ENCODE measurements at regions not wholly inside any gene's neighbourhood (a gene's known extent, or its start where the extent isn't known, plus 50 kb on each side); places are given as distances from the start of the nearest gene placed in this dataset.
"Not testable (repeated sequence)": the region's sequence is repeated elsewhere in the genome, so short reads cannot be mapped to it uniquely, and the experiment has no call there.

DNA sequence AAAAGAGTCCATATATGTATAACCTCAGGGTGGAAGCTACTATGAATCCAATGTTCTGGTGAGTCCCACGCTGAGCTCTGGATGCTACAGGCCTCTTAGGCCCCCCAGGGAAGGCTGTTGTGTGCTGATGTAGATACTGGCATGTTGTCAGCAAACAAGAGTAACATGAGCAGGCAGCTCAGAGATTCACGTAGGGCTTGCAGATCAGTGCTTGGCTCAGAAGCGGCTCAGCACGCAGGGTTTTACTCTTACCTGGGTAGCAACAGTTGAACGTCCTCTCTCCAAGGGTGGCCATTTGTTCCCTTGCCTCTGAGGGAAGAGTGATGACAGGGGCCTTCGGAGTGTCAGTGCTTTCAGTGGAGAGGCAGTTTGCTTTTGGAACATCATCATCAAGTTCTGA is 93.4 kb downstream of the ZFP64 start:
- DNase-seq (ENCODE audit: low read depth), result no peak

DNA sequence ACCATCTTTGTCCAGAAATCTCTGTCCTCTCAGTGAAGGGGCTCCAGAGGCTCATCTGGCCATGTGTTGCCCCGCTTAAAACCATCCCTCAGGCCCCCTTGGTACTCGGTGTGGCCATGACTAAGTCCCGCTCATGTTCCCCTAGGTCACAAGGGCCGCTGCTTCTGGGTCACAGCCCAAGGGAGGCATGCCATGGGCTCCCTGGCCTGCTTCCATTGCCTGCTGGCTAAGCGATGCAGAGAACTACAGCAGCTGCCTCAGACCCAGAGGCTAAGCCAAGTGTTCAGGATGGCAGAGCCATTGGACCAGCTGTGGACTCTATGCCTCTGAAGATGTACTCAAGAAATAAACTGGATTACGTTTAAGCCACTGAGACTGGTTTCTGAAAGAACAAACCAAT is 95.5 kb downstream of the ZFP64 start:
- DNase-seq (ENCODE audit: low read depth), result no peak

DNA sequence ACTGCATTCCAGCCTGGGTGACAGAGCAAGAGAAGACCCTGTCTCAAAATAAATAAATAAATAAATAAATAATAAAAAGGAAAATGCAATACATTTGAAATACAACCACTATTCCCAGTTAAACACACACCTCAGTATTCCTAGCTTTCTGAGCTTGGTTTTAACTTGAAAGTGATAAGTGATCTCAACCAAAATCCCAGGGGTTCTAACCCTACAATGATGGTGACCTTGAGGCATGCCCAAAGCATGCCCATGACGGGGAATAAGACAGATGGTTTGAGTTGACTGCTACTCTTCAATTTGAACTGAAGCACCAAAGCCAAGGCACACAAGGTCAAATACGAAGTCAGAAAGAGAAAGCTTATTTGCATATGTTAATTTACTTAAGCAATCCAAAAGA is 96.9 kb downstream of the ZFP64 start:
- no peak for DNase-seq (ENCODE audit: low read depth)

DNA sequence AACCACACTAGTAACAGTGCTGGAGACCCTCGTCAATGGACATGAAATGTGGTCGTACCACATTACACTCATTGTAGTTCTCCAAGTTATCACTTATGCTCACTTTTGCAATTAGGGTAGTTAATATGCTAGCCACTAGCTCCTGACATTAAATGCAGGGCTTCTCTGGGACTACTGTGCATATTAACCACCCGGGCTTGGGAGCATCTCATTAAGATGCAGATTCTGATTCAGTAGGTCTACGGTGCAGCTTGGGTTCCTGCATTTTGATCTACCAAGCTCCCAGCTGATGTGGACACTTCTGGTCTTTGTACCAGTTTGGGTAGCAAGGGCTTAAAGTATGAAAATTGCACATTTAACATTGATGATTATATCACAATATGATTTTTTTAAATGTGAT is 98.0 kb downstream of the ZFP64 start:
- DNase-seq (ENCODE audit: low read depth), result no peak

DNA sequence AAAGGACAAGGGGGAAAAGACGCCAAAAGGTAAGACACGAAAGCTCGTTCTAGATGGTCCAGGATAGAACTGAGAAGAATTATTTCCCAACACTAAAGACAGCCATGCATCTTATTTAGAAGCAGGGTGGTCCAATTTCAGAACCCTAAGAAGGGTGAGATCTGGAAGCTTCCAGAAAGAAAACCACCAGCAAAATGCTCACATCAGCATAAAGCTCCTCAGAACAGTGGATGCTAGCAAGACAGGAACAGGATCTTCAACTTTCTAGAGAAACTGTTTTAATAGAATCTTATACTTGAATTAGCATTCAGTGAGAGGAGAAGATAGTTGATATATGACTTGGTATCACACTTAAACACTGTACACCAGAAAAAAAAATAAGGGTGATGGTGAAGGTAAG is 101.5 kb downstream of the ZFP64 start:
- DNase-seq (ENCODE audit: low read depth), result no peak

DNA sequence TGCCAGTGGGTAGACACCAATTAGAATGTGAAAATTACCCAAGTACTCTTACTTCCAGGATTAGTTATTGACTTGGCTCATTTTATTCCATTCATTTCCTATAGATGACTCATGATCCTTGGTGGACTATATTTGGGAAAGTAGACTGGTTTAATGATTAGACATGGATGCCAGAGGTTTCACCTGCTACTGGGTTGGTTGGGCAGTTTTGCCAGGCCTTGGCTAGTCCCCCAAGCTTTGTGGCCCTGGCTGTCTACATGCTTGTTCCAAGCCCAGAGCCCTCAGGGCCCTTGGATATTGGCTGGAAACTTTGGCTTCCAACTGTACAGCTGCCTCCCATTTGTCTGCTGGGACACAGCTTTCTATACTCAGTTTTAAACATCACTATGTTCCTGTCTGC is 104.1 kb downstream of the ZFP64 start:
- DNase-seq (ENCODE audit: low read depth), result no peak

DNA sequence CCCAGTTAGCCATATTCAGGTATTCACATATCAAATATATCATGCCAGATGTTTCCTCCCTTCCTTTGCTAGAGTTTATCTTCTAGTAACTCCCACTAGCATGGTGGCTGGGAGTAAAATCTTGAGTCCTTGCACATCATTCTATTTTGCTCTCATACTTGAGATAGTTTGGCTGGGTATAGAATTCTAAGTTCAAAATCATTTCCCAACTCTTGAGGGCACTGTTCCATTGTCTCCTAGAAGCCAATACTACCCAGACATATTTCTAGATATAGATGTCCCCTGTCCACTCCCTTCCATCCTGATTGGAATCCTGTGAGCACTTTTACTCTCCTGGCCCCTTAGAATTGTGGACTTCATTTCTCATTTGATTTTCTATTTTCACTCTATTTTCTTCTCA is 104.7 kb downstream of the ZFP64 start:
- no peak for DNase-seq (ENCODE audit: low read depth)

DNA sequence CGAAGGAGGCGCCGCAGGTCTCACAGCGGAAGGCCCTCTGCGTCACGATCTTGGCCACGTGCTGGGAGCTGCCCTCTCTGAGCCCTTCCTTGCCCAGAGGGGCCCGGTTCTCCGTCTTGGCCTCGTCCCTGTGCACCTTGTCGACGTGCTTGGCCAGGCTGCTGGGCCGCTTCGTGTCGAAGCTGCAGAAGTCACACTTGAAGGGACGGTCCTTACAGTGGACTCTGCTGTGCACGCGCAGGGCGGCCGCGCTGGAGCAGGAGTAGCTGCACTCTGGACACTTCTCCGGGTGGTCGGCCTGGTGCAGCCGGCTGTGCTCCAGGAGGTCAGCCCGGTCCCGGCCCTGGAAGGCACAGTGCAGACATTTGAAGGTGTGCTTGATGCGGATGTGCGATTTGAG is 106.9 kb downstream of the ZFP64 start:
- DNase-seq (ENCODE audit: low read depth), result no peak

DNA sequence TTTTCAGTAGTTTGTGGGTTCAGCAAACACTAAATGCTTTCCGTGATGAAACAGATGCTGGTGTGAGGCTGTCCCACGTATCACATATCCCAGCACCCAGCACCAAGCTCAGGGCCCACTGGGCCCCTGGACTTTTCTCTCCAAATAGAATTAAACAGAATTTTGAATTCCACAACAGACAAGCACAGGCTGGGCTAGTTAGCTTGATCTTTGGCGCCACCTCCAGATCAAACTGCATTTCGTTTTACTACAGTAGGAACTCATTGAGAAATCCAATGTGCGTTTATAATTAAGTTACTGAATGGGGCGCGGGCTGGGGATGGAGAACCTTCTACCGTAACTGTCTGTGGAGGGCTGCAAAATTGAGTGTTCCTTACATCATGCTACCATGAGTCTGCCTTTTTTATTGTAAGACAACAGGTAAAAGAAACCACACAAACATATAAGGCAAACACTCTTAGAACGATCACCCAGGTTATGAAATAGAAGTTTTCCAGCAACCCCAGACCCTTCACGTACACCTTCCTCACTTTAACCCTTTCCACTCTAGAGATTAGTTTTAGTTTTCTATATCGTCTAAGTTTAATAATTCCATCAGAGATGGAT is 107.8 kb downstream of the ZFP64 start:
- peak; percentile 31 for DNase-seq (ENCODE audit: low read depth)

DNA sequence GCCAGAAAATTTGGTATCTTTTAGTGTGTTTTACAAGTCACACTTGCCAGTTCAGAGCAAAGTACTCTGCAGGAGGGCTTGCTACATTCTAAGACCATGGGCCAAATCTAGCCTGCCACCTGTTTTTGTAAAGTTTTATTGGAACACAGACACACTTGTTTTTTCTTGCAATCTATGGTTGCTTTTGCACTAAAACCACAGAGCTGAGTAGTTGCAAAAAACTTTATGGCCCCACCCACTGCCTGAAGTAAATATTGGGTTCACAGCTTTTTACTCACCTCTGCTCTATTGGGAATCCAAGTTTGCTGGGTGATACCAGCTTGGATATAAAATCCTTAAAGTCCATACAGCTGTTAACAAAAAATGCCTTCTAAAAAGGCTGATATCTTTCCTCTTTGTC is 109.0 kb downstream of the ZFP64 start:
- DNase-seq (ENCODE audit: low read depth), result no peak

DNA sequence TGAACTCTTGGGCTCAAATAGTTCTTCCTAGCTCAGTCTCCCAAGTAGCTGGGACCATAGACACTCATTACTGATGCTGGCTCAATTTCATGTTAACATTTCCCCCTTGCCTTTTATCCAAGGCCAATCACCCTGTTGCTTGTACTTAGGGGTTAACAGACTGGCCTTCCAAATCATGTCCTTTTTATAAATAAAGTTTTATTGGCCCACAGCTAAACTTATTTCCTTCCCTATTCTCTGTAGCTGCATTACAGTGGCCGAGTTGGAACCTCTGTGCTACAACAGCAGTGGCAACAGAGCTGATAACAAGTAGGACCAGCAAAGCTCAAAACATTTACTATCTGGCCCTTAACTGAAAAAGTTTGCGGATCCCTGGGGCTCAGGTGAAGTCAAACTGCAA is 109.8 kb downstream of the ZFP64 start:
- DNase-seq (ENCODE audit: low read depth), result no peak

DNA sequence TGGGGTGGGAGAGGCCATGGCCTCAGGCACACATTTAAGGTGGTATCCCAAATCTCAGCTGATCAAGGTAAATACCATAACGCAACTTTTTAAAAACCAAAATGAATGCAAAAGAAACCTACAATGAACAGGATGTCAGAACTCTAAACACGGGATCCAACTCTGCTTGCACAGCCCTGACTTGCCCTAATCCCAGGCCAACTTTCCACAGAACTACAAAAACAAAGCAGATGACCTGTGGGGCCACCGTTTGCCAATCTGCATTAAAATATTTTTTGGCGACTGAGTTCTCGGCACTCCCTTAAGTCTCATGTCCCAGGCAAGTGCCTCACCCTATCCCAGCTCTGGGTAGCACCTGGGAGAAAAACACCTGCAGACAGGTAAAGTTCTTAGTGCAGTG is 110.5 kb downstream of the ZFP64 start:
- no peak for DNase-seq (ENCODE audit: low read depth)

DNA sequence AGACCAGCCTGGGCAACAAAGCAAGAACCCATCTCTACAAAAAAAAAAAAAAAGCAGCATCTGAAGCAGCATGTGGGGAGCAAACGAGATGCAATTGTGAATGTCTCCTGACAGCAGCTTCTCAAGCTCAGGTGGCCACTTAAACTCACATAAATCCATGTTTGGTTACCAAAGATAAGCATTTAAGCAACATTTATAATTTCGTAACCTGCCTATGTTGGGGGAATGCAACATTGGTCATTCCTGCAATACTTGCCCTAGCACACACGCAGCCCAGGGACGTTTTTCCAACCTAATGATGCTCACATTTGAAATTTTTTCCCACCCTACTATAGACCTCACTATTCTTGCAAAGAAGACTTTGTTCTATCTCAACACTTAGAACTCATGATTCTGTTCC is 113.3 kb downstream of the ZFP64 start:
- no peak for DNase-seq (ENCODE audit: low read depth)

DNA sequence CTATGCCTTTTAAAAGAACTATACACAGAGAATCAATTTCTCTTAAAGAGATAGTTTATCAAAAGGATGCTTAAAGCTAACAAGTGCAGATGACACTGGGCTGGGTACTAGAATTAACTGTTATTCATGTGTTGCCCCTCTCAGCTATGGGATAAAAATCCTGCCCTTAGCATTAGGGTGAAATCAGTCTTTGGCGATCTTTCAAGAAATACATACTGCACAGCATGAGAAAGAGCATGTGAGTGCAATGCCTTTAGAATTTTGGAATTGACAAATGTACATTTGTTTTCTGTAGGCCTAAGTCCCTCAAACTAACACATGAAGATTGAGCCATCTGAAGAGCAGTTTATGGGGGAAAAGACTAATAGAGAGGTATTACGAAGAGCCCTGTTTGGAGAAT is 115.4 kb downstream of the ZFP64 start:
- DNase-seq (ENCODE audit: low read depth), result no peak

DNA sequence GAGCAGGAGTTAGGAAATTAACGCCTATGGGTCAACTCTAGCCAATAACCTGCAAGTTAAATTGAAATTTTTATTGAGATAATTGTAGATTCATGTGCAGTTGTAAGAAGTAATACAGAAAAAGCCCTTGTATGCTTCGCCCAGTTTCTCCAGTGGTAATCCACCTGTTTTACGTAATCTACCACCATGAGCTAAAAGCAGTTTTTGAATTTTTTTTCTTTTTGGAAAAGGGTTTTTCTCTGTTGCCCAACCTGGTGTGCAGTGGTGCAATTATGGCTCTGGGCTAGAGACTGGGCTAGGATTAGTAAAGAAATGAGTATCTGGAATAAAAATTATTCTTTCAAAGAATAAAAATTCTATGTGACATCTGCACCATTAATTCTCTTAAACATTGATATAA is 116.2 kb downstream of the ZFP64 start:
- no peak for DNase-seq (ENCODE audit: low read depth)

DNA sequence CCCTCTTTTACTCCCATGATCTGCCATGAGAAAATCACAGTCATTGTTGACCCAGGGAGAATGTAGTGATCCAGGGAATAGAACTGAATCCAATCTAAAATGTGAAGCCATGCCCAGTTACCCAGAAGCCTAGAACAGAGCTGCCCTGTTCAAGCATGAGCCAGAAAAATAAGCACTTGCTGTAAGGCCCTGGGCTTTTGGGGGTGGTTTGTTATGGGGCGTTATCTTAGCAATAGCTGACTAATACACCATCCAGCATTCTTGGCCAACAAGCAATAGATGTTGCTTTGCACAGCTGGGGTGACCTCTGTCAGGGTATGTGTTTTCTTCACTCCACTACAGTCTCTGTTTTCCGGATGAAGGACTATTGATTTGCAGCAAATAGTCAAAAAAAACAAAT is 120.4 kb downstream of the ZFP64 start:
- DNase-seq (ENCODE audit: low read depth), result no peak

DNA sequence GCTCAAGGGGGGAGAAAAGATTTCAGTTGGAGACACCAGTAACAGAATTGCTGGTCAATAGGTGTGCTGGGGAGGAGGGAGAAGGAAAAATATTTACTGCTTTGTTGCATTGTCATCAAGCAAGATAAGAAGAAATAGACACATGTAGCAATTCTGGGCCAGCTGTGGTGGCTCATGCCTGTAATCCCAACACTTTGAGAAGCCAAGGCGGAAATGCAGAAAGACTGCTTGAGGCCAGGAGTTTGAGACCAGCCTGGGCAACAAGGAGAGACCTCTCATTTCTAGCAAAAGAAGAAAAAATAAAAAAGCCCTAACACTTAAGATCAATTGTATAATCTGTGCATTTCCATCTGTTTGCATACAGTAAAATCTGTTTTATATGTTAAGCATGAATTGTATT is 126.6 kb downstream of the ZFP64 start:
- no peak for DNase-seq (ENCODE audit: low read depth)

DNA sequence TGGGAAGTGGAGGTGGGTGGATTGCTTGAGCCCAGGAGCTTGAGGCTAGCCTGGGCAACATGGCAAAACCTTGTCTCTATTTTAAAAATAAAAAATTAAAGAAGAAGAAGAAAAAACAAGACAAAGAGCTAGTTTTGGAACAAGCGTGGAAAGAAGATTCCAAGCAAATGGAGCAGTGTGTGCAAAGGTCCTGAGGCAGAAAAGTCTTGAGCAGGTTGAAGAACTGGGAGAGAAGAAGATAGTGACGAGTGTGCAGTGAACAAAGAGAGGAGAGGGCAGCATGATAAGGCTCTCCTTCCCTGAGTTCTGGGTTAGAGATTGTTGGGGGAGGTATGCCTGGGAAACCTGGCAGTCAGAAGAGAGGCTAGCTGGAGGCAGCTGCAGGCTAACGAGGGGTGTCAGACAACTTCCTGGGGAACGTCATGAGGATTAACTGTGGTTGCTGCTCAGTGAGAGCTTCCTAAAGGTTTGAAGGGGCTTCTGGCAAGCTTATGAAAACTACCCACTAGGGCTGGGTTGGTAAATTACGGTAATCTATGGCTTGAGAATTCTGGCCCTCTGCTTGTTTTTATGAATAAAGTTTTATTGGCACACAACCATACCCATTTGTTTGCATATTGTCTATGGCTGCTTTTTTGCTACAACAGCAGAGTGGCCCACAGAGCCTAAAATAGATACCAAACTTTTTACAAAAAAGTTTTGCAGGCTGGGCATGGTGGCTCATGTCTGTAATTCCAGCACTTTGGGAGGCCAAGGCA is 128.9 kb downstream of the ZFP64 start:
- no peak for DNase-seq (ENCODE audit: low read depth)

DNA sequence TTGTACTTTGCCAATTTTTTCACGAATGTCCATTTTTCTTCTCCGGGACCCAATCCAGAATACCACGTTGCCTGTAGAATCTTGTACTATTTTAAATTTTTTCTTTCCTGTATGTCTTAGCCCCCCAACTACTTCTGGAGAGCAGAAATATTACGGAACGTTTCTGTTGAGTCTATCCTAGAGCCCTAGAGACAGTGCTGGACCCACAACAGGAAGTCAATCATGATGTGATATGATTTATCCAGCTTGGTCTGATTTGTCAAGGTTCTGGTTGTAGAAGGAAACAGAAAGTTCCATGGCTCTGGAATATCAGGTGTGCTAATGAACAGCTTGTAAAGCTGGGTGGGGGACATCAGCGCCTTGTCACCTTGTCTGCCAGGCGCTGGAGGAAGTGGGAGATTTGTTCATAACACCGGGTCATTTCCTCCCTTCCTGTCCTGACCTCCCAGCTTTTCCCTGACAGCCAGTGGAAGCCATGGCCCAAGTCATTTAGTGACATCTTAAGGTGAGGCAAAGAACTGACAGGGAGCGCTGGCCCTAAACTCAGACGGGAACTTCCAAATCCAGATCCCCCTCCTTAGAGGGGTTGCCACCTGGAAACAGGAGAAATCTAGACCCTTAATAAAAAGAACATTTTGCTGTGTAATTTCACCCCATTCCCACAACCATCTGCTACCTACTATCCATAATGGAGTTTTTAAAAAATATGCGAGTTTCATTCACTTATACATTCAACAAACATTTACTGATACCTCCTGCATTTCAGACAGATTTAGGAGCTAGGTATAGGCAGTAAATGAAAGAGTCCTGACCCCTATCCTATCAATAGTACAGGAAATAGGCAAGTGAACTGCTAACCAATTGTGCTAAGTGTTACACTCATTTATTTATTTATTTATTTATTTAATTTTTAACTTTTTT is 130.5 kb downstream of the ZFP64 start:
- no peak for DNase-seq (ENCODE audit: low read depth)

DNA sequence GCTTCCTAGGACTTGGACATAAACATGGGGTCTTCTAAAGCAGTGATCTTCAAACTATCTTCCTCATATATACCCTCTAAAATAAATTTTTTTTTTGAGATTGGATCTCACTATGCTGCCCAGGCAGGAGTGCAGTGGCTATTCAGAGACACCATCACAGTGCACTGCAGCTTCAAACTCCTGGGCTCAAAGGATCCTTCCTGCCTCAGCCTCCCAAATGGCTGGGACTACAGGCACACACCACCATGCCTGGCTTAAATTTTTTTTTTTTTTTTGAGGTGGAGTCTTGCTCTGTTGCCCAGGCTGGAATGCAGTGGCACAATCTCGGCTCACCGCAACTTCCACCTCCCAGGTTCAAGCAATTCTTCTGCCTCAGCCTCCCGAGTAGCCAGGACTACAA is 134.4 kb downstream of the ZFP64 start:
- not testable (repeated sequence) for DNase-seq (ENCODE audit: low read depth)

DNA sequence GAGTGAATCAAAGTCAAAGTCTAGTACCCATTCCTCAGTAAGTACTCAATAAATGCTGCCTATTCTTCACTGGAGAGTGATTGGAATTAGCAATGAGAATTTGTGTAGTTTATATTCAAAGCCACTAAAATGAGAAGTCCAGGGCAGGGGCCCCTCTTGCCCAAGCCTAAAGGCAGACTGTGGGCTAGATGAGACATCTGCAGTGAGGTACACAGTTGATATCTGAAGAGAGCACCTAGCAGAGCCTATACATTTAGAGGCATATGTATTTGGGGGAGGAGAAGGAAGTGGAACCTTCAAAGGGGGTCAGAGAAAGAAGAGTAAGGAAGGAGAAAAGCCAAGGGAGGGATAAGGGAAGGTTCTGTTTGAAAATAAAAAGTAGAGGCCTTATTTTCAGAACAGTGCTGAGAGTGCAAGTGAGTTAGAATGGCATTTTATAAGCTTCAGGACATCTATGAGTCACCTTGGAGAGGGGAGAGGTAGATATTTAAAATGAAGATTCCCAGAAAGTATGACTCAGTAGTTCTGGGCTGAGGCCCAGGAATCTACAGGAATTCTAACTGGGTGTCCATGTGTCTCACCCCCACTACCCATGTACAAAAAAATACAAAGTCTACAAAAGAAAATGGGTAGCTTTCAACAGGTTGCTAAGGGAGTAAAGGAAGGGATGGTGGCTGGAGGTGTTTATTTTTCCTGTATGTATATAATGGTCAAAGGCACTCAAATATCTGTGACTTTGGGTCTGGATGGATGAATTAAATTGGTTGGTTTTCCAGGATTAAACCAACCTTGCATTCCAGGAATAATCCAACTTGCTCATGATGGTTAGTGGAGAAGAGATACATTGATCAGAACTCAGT is 135.1 kb downstream of the ZFP64 start:
- DNase-seq (ENCODE audit: low read depth), result no peak

DNA sequence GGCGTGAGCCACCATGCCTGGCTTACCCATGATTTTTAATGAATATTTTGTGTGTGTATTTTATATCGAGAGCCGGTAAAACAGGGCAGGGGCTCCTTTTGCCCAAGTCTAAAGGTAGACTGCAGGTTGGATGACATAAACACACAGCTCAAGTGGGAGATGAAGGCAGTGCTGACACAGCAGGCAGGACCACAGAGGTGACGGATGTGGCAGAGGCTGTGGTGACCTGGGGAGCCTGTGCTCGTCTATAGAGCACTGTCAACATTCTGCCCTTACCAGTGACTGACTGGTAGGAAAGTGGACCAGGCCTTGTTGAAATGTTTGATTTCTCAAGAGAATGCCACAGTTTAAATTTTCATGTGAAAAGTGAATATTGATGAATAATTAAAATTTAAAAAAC is 137.5 kb downstream of the ZFP64 start:
- no peak for DNase-seq (ENCODE audit: low read depth)
